Keratinocyte (primary cell): ENCODE measurements at regions not wholly inside any gene's neighbourhood (a gene's known extent, or its start where the extent isn't known, plus 50 kb on each side); places are given as distances from the start of the nearest gene placed in this dataset.

Source experiments
- DNase-seq: peaks from one replicate; pipeline ENCODE4 v3.0.0-alpha.2; 2011; ENCODE audit warnings: low read depth, missing footprints, low spot score
- FAIRE-seq: peaks from 2 replicates; lab custom pipeline; 2011; peaks lifted over from hg19 to GRCh38; lab: Jason Lieb, UNC
- H2AFZ ChIP-seq: 2 replicates; pipeline ENCODE4 v1.6.0; 2012; ENCODE audit warnings: low read length, control low read depth, inconsistent platforms; ENCODE audit not compliant: control insufficient read depth
- H3K27ac ChIP-seq: 2 replicates; pipeline ENCODE4 v1.5.1; 2011; ENCODE audit warnings: low read length; ENCODE audit not compliant: control insufficient read depth, insufficient read depth
- H3K27me3 ChIP-seq: 3 replicates; pipeline ENCODE4 v1.6.0; 2011; ENCODE audit warnings: low read length; ENCODE audit not compliant: control insufficient read depth, insufficient read depth; ENCODE audit errors: extremely low read depth
- H3K36me3 ChIP-seq, 2 experiments: 2 replicates in 1 of 2; 3 replicates in 1 of 2; pipeline ENCODE4 v1.5.1; 2011; ENCODE audit warnings: low read length in 2 of 2, mild to moderate bottlenecking in 1 of 2; ENCODE audit not compliant: control insufficient read depth in 2 of 2, insufficient read depth in 2 of 2; ENCODE audit errors: extremely low read depth in 1 of 2
- H3K4me1 ChIP-seq: 3 replicates; pipeline ENCODE4 v1.5.1; 2011; ENCODE audit warnings: low read length; ENCODE audit not compliant: control insufficient read depth, insufficient read depth; ENCODE audit errors: extremely low read depth
- H3K4me2 ChIP-seq: 3 replicates; pipeline ENCODE4 v1.6.0; 2011; ENCODE audit warnings: low read depth, low read length; ENCODE audit not compliant: control insufficient read depth, insufficient read depth; ENCODE audit errors: extremely low read depth
- H3K4me3 ChIP-seq, 3 experiments: fragments of 200-600 bp in 1 of 3; sonication (generic) in 1 of 3; 2 replicates in 2 of 3; 3 replicates in 1 of 3; pipeline ENCODE4 v1.5.1; 2011 to 2016; ENCODE audit warnings: low read length in 3 of 3, mild to moderate bottlenecking in 3 of 3, control low read depth in 2 of 3, inconsistent platforms in 1 of 3, low read depth in 1 of 3, mixed read lengths in 1 of 3, mixed run types in 1 of 3, moderate library complexity in 1 of 3; ENCODE audit not compliant: control insufficient read depth in 2 of 3, insufficient read depth in 2 of 3; ENCODE audit errors: extremely low read depth in 1 of 3
- H3K79me2 ChIP-seq: 2 replicates; pipeline ENCODE4 v1.6.0; 2012; ENCODE audit warnings: low read length; ENCODE audit not compliant: control insufficient read depth, insufficient read depth
- H3K9ac ChIP-seq: 3 replicates; pipeline ENCODE4 v1.6.0; 2011; ENCODE audit warnings: low read length; ENCODE audit not compliant: control insufficient read depth, insufficient read depth; ENCODE audit errors: extremely low read depth
- H3K9me1 ChIP-seq: 3 replicates; pipeline ENCODE4 v1.6.0; 2011; ENCODE audit warnings: low read length; ENCODE audit not compliant: control insufficient read depth, insufficient read depth; ENCODE audit errors: extremely low read depth
- H3K9me3 ChIP-seq: 2 replicates; pipeline ENCODE4 v1.5.1; 2012; ENCODE audit warnings: low read depth, low read length; ENCODE audit not compliant: control insufficient read depth
- H4K20me1 ChIP-seq: 3 replicates; pipeline ENCODE4 v1.6.0; 2011; ENCODE audit warnings: low read length; ENCODE audit not compliant: control insufficient read depth, insufficient read depth; ENCODE audit errors: extremely low read depth
- EZH2 ChIP-seq: IDR thresholded peaks from one replicate; pipeline ENCODE4 v1.6.1; 2012; ENCODE audit warnings: inconsistent platforms, mild to moderate bottlenecking, low read length, moderate library complexity
- dilution Hi-C: fragments of 300-500 bp; cut with MboI; formaldehyde crosslinking; loops from one replicate; pipeline ENCODE4 v1.7.0; 2020; ENCODE audit warnings: low sequenced_read_pairs; ENCODE audit not compliant: extremely low pct_ligation_motif_present
- TF ChIP-seq, protein P1 (sequence below), 3 experiments: IDR thresholded peaks in 1 of 3; conservative IDR thresholded peaks in 1 of 3; optimal IDR thresholded peaks in 1 of 3; 2 replicates in 2 of 3; 3 replicates in 1 of 3; pipeline versions ENCODE3 to v1.5.1; 2011; ENCODE audit warnings: low read length in 3 of 3, mild to moderate bottlenecking in 3 of 3, moderate library complexity in 2 of 3, control low read depth in 1 of 3, inconsistent platforms in 1 of 3; ENCODE audit not compliant: insufficient read depth in 2 of 3; ENCODE audit errors: extremely low read depth in 1 of 3

DNA sequence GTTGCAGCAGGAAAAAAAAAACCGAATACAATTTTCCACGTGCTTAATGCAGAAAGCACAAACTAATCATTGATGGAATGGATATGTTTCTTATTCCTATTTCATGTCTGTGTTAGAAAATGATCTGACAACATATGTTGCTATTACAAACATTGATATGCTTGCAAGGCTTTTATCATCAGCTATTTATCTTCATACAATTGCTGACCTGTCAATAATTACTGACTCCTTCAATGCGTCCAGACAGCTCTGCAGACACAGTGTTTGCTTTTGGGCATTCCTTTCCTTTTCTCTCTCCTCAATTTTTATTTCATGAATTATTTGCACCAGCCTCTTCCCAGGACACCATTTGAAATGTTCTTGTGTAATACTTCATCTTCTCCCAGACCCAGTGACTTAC, 246.2 kb downstream of the SEC23IP start:
- H3K4me1 ChIP-seq, result no peaks in the 10 kb centered on the region
- TF ChIP-seq, protein P1, sequence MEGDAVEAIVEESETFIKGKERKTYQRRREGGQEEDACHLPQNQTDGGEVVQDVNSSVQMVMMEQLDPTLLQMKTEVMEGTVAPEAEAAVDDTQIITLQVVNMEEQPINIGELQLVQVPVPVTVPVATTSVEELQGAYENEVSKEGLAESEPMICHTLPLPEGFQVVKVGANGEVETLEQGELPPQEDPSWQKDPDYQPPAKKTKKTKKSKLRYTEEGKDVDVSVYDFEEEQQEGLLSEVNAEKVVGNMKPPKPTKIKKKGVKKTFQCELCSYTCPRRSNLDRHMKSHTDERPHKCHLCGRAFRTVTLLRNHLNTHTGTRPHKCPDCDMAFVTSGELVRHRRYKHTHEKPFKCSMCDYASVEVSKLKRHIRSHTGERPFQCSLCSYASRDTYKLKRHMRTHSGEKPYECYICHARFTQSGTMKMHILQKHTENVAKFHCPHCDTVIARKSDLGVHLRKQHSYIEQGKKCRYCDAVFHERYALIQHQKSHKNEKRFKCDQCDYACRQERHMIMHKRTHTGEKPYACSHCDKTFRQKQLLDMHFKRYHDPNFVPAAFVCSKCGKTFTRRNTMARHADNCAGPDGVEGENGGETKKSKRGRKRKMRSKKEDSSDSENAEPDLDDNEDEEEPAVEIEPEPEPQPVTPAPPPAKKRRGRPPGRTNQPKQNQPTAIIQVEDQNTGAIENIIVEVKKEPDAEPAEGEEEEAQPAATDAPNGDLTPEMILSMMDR (optimal IDR thresholded peaks at IDR 0.05 in 1 of 3, IDR thresholded peaks at IDR 0.05 in 1 of 3, conservative IDR thresholded peaks at IDR 0.05 in 1 of 3; ENCODE audit: extremely low read depth in 1 of 3, insufficient read depth in 2 of 3, low read length in 3 of 3), result no peak
- no peak for TF ChIP-seq EZH2
- peaks cover 2% of the 10 kb centered on the region for H4K20me1 ChIP-seq
- no peak overlapping the region for H3K4me2 ChIP-seq
- H2AFZ ChIP-seq, result no peak overlapping the region
- H3K4me3 ChIP-seq, result no peak overlapping the region
- no peaks in the 10 kb centered on the region for H3K27me3 ChIP-seq
- FAIRE-seq, result no peak
- H3K9me1 ChIP-seq, result no peaks in the 10 kb centered on the region
- no peak for DNase-seq
- H3K9ac ChIP-seq, result no peak overlapping the region
- H3K9me3 ChIP-seq, result no peaks in the 10 kb centered on the region
- H3K27ac ChIP-seq, result no peak overlapping the region
- no peaks in the 10 kb centered on the region for H3K79me2 ChIP-seq
- dilution Hi-C loops, result no loop called here
- H3K36me3 ChIP-seq, result no peaks in the 10 kb centered on the region

DNA sequence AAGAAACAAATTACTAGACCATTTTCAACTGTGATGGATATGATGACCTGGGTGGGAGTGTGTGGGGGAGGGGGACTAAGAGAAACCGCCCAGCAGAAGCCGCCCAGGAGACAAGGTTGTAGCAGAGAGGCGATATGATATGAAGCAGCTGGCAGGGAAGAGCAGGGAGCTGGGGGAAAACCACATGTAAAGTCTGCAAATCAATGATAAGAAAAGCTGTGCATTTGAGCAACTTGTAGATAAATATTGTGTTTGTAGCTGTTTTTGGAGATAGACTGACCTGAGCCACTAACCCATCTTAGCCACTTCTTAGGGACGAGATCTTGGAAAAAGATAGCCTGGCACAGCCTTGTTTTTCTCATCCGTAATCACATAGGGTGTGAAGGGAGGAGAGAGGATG, 252.6 kb downstream of the SEC23IP start:
- FAIRE-seq, result no peak

More for the DNA sequence above, 252.6 kb downstream of the SEC23IP start:
- no peaks in the 10 kb centered on the region for H3K36me3 ChIP-seq
- DNase-seq, result no peak
- TF ChIP-seq, protein P1 (optimal IDR thresholded peaks at IDR 0.05 in 1 of 3, IDR thresholded peaks at IDR 0.05 in 1 of 3, conservative IDR thresholded peaks at IDR 0.05 in 1 of 3; ENCODE audit: extremely low read depth in 1 of 3, insufficient read depth in 2 of 3, low read length in 3 of 3), result no peak
- TF ChIP-seq EZH2, result no peak
- H3K9me1 ChIP-seq, result no peaks in the 10 kb centered on the region
- no peaks in the 10 kb centered on the region for H3K9me3 ChIP-seq
- H3K9ac ChIP-seq, result no peak overlapping the region
- H3K4me3 ChIP-seq, result no peak overlapping the region
- no peaks in the 10 kb centered on the region for H4K20me1 ChIP-seq
- H3K4me2 ChIP-seq, result no peak overlapping the region
- no peaks in the 10 kb centered on the region for H3K79me2 ChIP-seq
- H3K4me1 ChIP-seq, result no peaks in the 10 kb centered on the region
- H3K27me3 ChIP-seq, result no peaks in the 10 kb centered on the region
- no peak overlapping the region for H3K27ac ChIP-seq
- no peak overlapping the region for H2AFZ ChIP-seq
- dilution Hi-C loops, result no loop called here
